T-cell (primary cell): ENCODE measurements at regions not wholly inside any gene's neighbourhood (a gene's known extent, or its start where the extent isn't known, plus 50 kb on each side); places are given as distances from the start of the nearest gene placed in this dataset.

ENCODE experiments used
- ATAC-seq, 4 experiments: fragments of 200-7000 bp in 3 of 4; fragments of 150-1000 bp in 1 of 4; cut with Tn5 transposase; replicated peaks in 1 of 4; 1 replicate in 3 of 4; 2 replicates in 1 of 4; pipeline ENCODE4 v1.10.0; 2021; ENCODE audit warnings: moderate library complexity in 3 of 4, mild to moderate bottlenecking in 2 of 4, moderate number of reproducible peaks in 1 of 4
- CTCF ChIA-PET, 2 donors: fragments of 300-600 bp; sonication (Branson Sonifier 250); formaldehyde crosslinking; loops; one replicate each; lab custom pipeline; 2022; ENCODE audit warnings: antibody characterized with exemption in 2 of 2; lab: Charles Lee
- POLR2A ChIA-PET, 2 donors: fragments of 300-600 bp; sonication (Branson Sonifier 250); formaldehyde crosslinking; loops; one replicate each; lab custom pipeline; 2022; ENCODE audit warnings: antibody characterized with exemption in 2 of 2; lab: Charles Lee
- DNase-seq, 35 experiments: peaks; one replicate each; pipeline versions ENCODE4 v3.0.0 to v3.0.0-alpha.2; 2013 to 2023
- H3K27ac ChIP-seq: one replicate; pipeline ENCODE4 v1.5.1; 2013; ENCODE audit warnings: low read length
- H3K27me3 ChIP-seq, 2 experiments: replicated peaks in 1 of 2; 1 replicate in 1 of 2; 2 replicates in 1 of 2; pipeline versions ENCODE4 v1.6.1 to v1.7.0; 2013; ENCODE audit warnings: low read length in 1 of 2, mixed read lengths in 1 of 2; ENCODE audit not compliant: control insufficient read depth in 2 of 2, insufficient read depth in 2 of 2; ENCODE audit errors: extremely low read depth in 1 of 2
- H3K36me3 ChIP-seq, 2 donors: 1 replicate in 1 of 2; 2 replicates in 1 of 2; pipeline versions ENCODE4 v1.6.1 to v1.7.0; 2013; ENCODE audit warnings: low read length in 1 of 2; ENCODE audit not compliant: control insufficient read depth in 2 of 2, insufficient read depth in 1 of 2; ENCODE audit errors: extremely low read depth in 1 of 2
- H3K4me1 ChIP-seq, 2 experiments: 1 replicate in 1 of 2; 2 replicates in 1 of 2; pipeline versions ENCODE4 v1.6.1 to v1.7.0; 2013; ENCODE audit warnings: low read length in 2 of 2, mixed read lengths in 1 of 2; ENCODE audit not compliant: insufficient read depth in 2 of 2, control insufficient read depth in 1 of 2; ENCODE audit errors: extremely low read depth in 1 of 2
- H3K4me3 ChIP-seq, 2 donors: 1 replicate in 1 of 2; 2 replicates in 1 of 2; pipeline versions ENCODE4 v1.5.1 to v1.7.0; 2013; ENCODE audit warnings: mild to moderate bottlenecking in 2 of 2, low read length in 1 of 2, moderate library complexity in 1 of 2; ENCODE audit not compliant: control insufficient read depth in 1 of 2; ENCODE audit errors: extremely low read depth in 1 of 2
- H3K9me3 ChIP-seq: 2 replicates; pipeline ENCODE4 v1.7.0; 2013
- H3K27ac Mint-ChIP-seq, 2 donors: one replicate each; pipeline ENCODE4 v1.8.0; 2020 to 2021; ENCODE audit warnings: mild to moderate bottlenecking in 2 of 2, mixed read lengths in 2 of 2
- H3K27me3 Mint-ChIP-seq, 2 donors: one replicate each; pipeline ENCODE4 v1.8.0; 2021 to 2022; ENCODE audit warnings: mixed read lengths in 2 of 2
- H3K36me3 Mint-ChIP-seq: one replicate; pipeline ENCODE4 v1.8.0; 2021; ENCODE audit warnings: mixed read lengths
- H3K4me1 Mint-ChIP-seq, 3 donors: one replicate each; pipeline ENCODE4 v1.8.0; 2020 to 2022; ENCODE audit warnings: mixed read lengths in 3 of 3, mild to moderate bottlenecking in 1 of 3
- H3K4me3 Mint-ChIP-seq, 3 donors: one replicate each; pipeline ENCODE4 v1.8.0; 2020 to 2022; ENCODE audit warnings: mild to moderate bottlenecking in 3 of 3, mixed read lengths in 3 of 3, moderate library complexity in 3 of 3
- H3K9me3 Mint-ChIP-seq, 3 donors: one replicate each; pipeline ENCODE4 v1.8.0; 2020 to 2022; ENCODE audit warnings: mixed read lengths in 3 of 3
- WGBS: methylation state at CpG from one replicate; pipeline ENCODE4 v1.1.5; 2013; ENCODE audit warnings: missing lambda C conversion rate; ENCODE audit not compliant: insufficient coverage; 5-methylcytosine and 5-hydroxymethylcytosine counted together

DNA sequence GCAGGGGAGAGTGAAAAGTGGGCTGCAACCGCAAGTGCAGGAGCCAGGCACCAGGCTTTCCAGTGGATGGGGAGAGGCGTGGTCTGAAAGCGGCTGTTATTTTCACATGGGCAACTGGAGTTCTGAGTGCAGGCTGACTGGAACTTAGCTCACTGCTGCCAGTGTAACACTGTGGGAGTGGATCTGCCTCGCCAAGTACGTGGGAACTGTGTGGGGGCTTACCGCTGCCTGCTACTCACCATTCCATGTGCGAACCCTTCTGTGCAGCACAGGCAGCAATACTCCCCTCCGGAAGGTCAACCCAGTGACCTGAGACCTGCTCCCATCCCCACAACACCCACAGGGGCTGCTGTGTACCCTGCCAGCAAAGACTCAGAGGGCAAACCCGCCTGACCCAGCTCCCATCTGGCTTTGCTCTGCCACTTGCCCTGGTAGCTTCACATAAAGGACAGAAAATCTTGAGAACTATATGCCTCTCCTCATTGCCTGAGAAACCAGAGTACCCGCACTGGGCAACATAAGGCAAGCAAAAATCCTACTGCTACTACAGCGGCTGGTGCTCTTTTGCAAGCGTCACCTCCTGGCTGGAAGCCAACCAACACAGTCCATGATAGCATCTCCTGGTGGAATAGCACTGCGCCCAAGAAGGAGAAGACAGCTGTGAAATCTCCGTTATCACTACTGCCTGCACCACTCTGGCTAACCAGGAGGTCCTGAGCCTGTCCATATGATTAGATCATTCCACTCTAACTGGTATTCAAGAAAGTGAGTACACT is 54.4 kb upstream of the SIRPG start:
- Mint-ChIP-seq H3K4me3 (no peak overlapping the region), H3K4me1 (peaks cover 21 to 22% (median 22%) of the 10 kb centered on the region in 3 donors), H3K36me3 (no peaks in the 10 kb centered on the region), H3K9me3 (peaks cover 4 to 11% (median 10%) of the 10 kb centered on the region in 3 donors), H3K27ac (no peak overlapping the region), H3K27me3 (no peaks in the 10 kb centered on the region)
- Histone ChIP-seq H3K4me1 (peaks cover 14 to 16% of the 10 kb centered on the region in 2 experiments), H3K9me3 (no peaks in the 10 kb centered on the region), H3K4me3 (no peak overlapping the region), H3K27ac (no peak overlapping the region), H3K27me3 (peaks cover 0 to 4% of the 10 kb centered on the region in 2 experiments), H3K36me3 (no peaks in the 10 kb centered on the region)
- ChIA-PET CTCF (no interaction called here), POLR2A (no interaction called here)
- no peak for DNase-seq
- WGBS, result 98% methylated on average over 11 of the region's 14 CpGs
- no peak for ATAC-seq

DNA sequence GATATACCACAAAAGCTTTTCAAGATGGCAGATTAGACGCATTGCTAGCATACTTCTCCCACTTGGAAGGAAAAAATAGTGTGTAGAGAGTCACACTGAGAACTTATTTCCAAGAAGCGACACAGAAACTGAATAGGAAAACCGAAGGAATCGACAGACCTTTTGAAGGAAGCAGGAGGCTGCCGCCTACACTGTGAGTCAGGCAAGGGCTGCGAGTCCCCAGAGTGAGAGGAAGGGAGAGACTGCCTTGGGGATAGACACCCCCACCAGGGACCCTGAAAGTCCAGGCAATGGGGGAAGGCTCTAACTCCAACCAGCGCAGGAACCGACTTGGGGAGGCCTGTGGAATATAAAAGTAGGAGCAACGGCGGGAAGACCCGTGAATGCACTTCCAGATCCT is 53.7 kb upstream of the SIRPG start:
- Histone ChIP-seq H3K4me3 (no peak overlapping the region), H3K36me3 (no peaks in the 10 kb centered on the region), H3K4me1 (peaks cover 14 to 16% of the 10 kb centered on the region in 2 experiments), H3K27me3 (peaks cover 0 to 4% of the 10 kb centered on the region in 2 experiments), H3K27ac (no peak overlapping the region), H3K9me3 (no peaks in the 10 kb centered on the region)
- Mint-ChIP-seq H3K4me3 (no peak overlapping the region), H3K9me3 (peaks cover 4 to 11% (median 10%) of the 10 kb centered on the region in 3 donors), H3K27ac (no peak overlapping the region), H3K4me1 (peaks cover 24 to 29% (median 24%) of the 10 kb centered on the region in 3 donors), H3K36me3 (no peaks in the 10 kb centered on the region), H3K27me3 (no peaks in the 10 kb centered on the region)
- no peak for DNase-seq
- WGBS, result 100% methylated on average over 4 of the region's 11 CpGs
- ChIA-PET CTCF (no interaction called here), POLR2A (no interaction called here)
- ATAC-seq, result no peak

DNA sequence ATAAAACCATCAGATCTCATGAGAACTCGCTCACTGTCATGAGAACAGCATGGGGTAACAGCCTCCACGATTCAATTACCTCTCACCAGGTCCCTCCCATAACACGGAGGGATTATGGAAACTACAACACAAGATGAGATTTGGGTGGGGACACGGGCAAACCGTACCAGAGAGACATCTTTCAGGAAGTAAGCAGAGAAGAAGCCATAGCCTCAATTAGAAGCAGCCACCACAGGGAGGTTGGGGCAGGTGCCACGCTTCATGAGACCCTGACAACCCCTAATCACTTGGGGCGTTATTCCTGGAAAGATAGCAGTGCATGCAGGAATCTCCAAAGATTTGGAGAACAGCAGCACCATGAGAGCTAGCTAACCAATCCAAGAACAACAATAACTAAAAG is 52.9 kb upstream of the SIRPG start:
- Mint-ChIP-seq H3K36me3 (no peaks in the 10 kb centered on the region), H3K27me3 (no peaks in the 10 kb centered on the region), H3K27ac (peak overlapping the region in 1 of 2 donors; percentile 23), H3K4me3 (no peak overlapping the region), H3K9me3 (peaks cover 4 to 11% (median 8%) of the 10 kb centered on the region in 3 donors), H3K4me1 (peaks cover 23 to 30% (median 24%) of the 10 kb centered on the region in 3 donors)
- H3K27me3 ChIP-seq, result peaks cover 0 to 4% of the 10 kb centered on the region in 2 experiments
- CTCF ChIA-PET, result no interaction called here
- ATAC-seq (no peak), DNase-seq (no peak)
- POLR2A ChIA-PET, result no interaction called here
- no peaks in the 10 kb centered on the region for H3K9me3 ChIP-seq
- 57% methylated on average over 5 of the region's 7 CpGs for WGBS
- H3K36me3 ChIP-seq, result no peaks in the 10 kb centered on the region
- no peak overlapping the region for H3K4me3 ChIP-seq
- H3K27ac ChIP-seq, result no peak overlapping the region
- peaks cover 14 to 16% of the 10 kb centered on the region in 2 experiments for H3K4me1 ChIP-seq

DNA sequence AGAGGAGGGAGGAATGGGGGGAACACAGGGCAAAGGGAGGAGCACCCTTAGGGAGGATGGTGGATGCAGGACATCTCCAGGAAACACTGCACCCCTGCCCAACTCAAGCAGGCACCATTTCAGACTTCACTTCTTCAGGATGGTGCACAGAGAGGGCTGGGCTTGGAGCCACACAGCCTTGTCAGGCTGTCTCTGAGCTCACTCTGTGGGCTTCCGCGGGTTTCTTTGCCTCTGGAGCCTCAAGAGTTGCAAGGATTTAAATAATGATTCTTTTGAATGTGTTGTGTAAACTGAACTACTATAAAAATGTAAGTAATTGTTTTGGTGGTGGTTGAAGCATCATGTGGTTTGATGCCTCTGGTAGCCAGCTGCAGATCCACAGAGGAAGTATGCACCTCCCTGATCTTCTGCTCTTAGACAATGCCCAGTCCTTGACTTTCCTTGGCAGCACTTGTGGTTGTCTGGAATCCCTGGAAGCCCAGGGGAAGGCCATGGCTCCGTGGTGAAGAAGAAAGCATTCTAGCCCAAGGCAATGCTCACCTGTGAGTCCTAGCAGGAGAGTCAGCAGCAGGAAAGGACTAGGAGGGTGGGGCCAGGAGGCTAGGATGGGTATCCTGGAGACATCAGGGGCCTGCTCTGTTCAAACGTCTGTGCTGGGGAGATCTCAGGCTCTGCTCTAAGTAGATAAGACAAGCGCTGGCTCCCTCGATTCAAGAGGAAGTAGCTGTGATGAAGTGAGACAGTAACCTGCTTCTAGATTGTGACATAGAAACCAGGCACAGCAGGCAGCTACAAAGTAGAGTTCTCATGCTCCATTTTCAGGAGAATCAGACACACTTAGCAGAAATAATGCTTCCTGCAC is 50.2 kb upstream of the SIRPG start:
- Mint-ChIP-seq H3K9me3 (peaks cover under 1 to 10% (median 10%) of the 10 kb centered on the region in 3 donors), H3K27me3 (no peaks in the 10 kb centered on the region), H3K27ac (peak overlapping the region; percentile 91), H3K4me1 (peaks cover 22 to 30% (median 24%) of the 10 kb centered on the region in 3 donors), H3K4me3 (peak overlapping the region in 1 of 3 donors; percentile 70), H3K36me3 (no peaks in the 10 kb centered on the region)
- CTCF ChIA-PET, result no interaction called here
- ATAC-seq, result peak; percentile 77 to 90 (median 84)
- no peaks in the 10 kb centered on the region for H3K36me3 ChIP-seq
- POLR2A ChIA-PET, result no interaction called here
- H3K4me1 ChIP-seq, result peaks cover 14 to 16% of the 10 kb centered on the region in 2 experiments
- peaks cover 3% of the 10 kb centered on the region for H3K9me3 ChIP-seq
- 0% methylated on average over 1 of the region's 6 CpGs for WGBS
- peaks cover 0 to 4% of the 10 kb centered on the region in 2 experiments for H3K27me3 ChIP-seq
- H3K4me3 ChIP-seq, result no peak overlapping the region
- DNase-seq, result peak in 9 of 35 experiments; percentile 6 to 36 (median 21)
- no peak overlapping the region for H3K27ac ChIP-seq
